K562 (cell line): ENCODE measurements at regions not wholly inside any gene's neighbourhood (a gene's known extent, or its start where the extent isn't known, plus 50 kb on each side); places are given as distances from the start of the nearest gene placed in this dataset.
"Not testable (repeated sequence)": the region's sequence is repeated elsewhere in the genome, so short reads cannot be mapped to it uniquely, and the experiment has no call there.

Experiments used
- ATAC-seq: fragments of 200-7000 bp; cut with Tn5 transposase; 3 replicates; pipeline ENCODE4 v1.9.1; 2020; ENCODE audit warnings: moderate library complexity
- BruUV-seq: library from RNA; stranded (reverse); fragments of 400-500 nt; replicated peaks from 2 replicates; lab custom pipeline; 2021; lab: Mats Ljungman, UMichigan
- CTCF ChIA-PET: fragments of 300-600 bp; formaldehyde crosslinking; extraction: SDS; loops from one replicate; lab custom pipeline; 2021; ENCODE audit warnings: low intra/inter-chr PET ratio; lab: Yijun Ruan, JAX
- POLR2A ChIA-PET: fragments of 300-600, 350-650 bp; sonication (Branson Sonifier 250); formaldehyde crosslinking; extraction: SDS; loops from one replicate; lab custom pipeline; 2021; ENCODE audit warnings: antibody characterized with exemption, inconsistent platforms; lab: Yijun Ruan, JAX
- DNase-seq, 4 experiments: peaks; one replicate each; pipeline versions ENCODE4 v3.0.0 to v3.0.0-alpha.2; 2011 to 2018; ENCODE audit warnings: low spot score in 3 of 4, mixed read lengths in 3 of 4; ENCODE audit errors: extremely low read depth in 1 of 4
- FAIRE-seq: peaks from 2 replicates; lab custom pipeline; 2011; peaks lifted over from hg19 to GRCh38; lab: Jason Lieb, UNC
- H2AFZ ChIP-seq: 2 replicates; pipeline ENCODE4 v1.6.0; 2011; ENCODE audit warnings: low read depth, low read length, control low read depth, inconsistent platforms
- H3K27ac ChIP-seq: fragments of 200-600 bp; 3 replicates; pipeline ENCODE4 v1.8.0; 2011; ENCODE audit warnings: low read depth, mild to moderate bottlenecking, control low read depth, inconsistent platforms, low read length, moderate library complexity, mixed read lengths; ENCODE audit errors: extremely low read depth
- H3K27me3 ChIP-seq, 2 experiments: fragments of 300-600 bp in 1 of 2; 2 replicates in 1 of 2; 3 replicates in 1 of 2; pipeline versions ENCODE4 v1.6.0 to v1.8.0; 2011; ENCODE audit warnings: inconsistent platforms in 2 of 2, low read length in 2 of 2, mild to moderate bottlenecking in 1 of 2, mixed read lengths in 1 of 2, moderate library complexity in 1 of 2; ENCODE audit not compliant: control insufficient read depth in 2 of 2, insufficient read depth in 2 of 2
- H3K36me3 ChIP-seq: fragments of 300-600 bp; 3 replicates; pipeline ENCODE4 v1.8.0; 2011; ENCODE audit warnings: mild to moderate bottlenecking, low read length, inconsistent platforms; ENCODE audit not compliant: control insufficient read depth, insufficient read depth
- H3K4me1 ChIP-seq, 2 experiments: fragments of 200-600 bp in 1 of 2; replicated peaks in 1 of 2; 2 replicates in 1 of 2; 3 replicates in 1 of 2; pipeline versions ENCODE4 v1.5.1 to v1.8.0; 2011; ENCODE audit warnings: inconsistent platforms in 2 of 2, low read length in 2 of 2, mild to moderate bottlenecking in 1 of 2, mixed read lengths in 1 of 2, moderate library complexity in 1 of 2; ENCODE audit not compliant: control insufficient read depth in 2 of 2, insufficient read depth in 2 of 2
- H3K4me2 ChIP-seq: 2 replicates; pipeline ENCODE4 v1.6.1; 2011; ENCODE audit warnings: low read length, control low read depth, inconsistent platforms, mixed read lengths; ENCODE audit not compliant: insufficient read depth
- H3K4me3 ChIP-seq: fragments of 200-600 bp; sonication (generic), shearing (Covaris generic); 2 replicates; pipeline ENCODE4 v1.5.1; 2016; ENCODE audit warnings: control low read depth, inconsistent platforms
- H3K79me2 ChIP-seq: fragments of 200-600 bp; 3 replicates; pipeline ENCODE4 v1.8.0; 2011; ENCODE audit warnings: low read length, inconsistent platforms; ENCODE audit not compliant: control insufficient read depth, insufficient read depth
- H3K9ac ChIP-seq, 2 experiments: 2 replicates each; pipeline versions ENCODE4 v1.6.0 to v1.6.1; 2011; ENCODE audit warnings: low read depth in 2 of 2, low read length in 2 of 2, control low read depth in 1 of 2, inconsistent platforms in 1 of 2, mild to moderate bottlenecking in 1 of 2, mixed read lengths in 1 of 2; ENCODE audit not compliant: insufficient read depth in 1 of 2
- H3K9me1 ChIP-seq: one replicate; pipeline ENCODE4 v1.6.0; 2011; ENCODE audit warnings: inconsistent platforms, mild to moderate bottlenecking, low read length, moderate library complexity; ENCODE audit not compliant: control insufficient read depth, insufficient read depth
- H3K9me3 ChIP-seq: replicated peaks from 2 replicates; pipeline ENCODE4 v1.5.1; 2011; ENCODE audit warnings: low read depth, low read length, inconsistent platforms; ENCODE audit not compliant: control insufficient read depth, insufficient read depth
- H4K20me1 ChIP-seq: replicated peaks from 2 replicates; pipeline ENCODE4 v1.6.1; 2011; ENCODE audit warnings: low read length, inconsistent platforms, mixed read lengths; ENCODE audit not compliant: control insufficient read depth, insufficient read depth
- WGBS: fragments of 100-300 bp; shearing (Covaris generic); methylation state at CpG from one replicate; pipeline ENCODE4 v1.1.6; 2016; ENCODE audit warnings: low coverage, mixed read lengths; ENCODE audit not compliant: insufficient coverage; ENCODE audit errors: missing lambda C conversion rate; 5-methylcytosine and 5-hydroxymethylcytosine counted together
- in situ Hi-C: fragments of 300-500 bp; cut with MboI; formaldehyde crosslinking; loops from 4 replicates; pipeline ENCODE4 v1.15.0; 2018; ENCODE audit warnings: inconsistent platforms, mixed read lengths
- intact Hi-C: fragments of 100-400 bp; cut with micrococcal nuclease; formaldehyde crosslinking; loops from 2 replicates; pipeline ENCODE4 v1.14.2; 2022

- H3K4me1 ChIP-seq, H3K27me3 ChIP-seq, H3K9me3 ChIP-seq, H3K27ac ChIP-seq, H3K4me2 ChIP-seq, H3K79me2 ChIP-seq, H4K20me1 ChIP-seq, H3K4me3 ChIP-seq, BruUV-seq, H3K36me3 ChIP-seq, FAIRE-seq, intact Hi-C loops, H3K9ac ChIP-seq, DNase-seq, H2AFZ ChIP-seq, POLR2A ChIA-PET, in situ Hi-C loops, ATAC-seq, H3K9me1 ChIP-seq, CTCF ChIA-PET: not testable (repeated sequence)
- WGBS, result 0% methylated on average over 2 of the region's 6 CpGs
Measured at GRCh38 chr2:89229979-89230378, 538.5 kb downstream of the RPIA start.

GRCh38 chr2:89231241-89231640, 539.8 kb downstream of the RPIA start:
- H3K9ac ChIP-seq, H3K36me3 ChIP-seq, H3K9me3 ChIP-seq, H3K4me1 ChIP-seq, H3K4me2 ChIP-seq, in situ Hi-C loops, H3K4me3 ChIP-seq, H3K79me2 ChIP-seq, BruUV-seq, FAIRE-seq, H3K9me1 ChIP-seq, H4K20me1 ChIP-seq, DNase-seq, CTCF ChIA-PET, intact Hi-C loops, ATAC-seq, H3K27ac ChIP-seq, H3K27me3 ChIP-seq, POLR2A ChIA-PET, H2AFZ ChIP-seq: not testable (repeated sequence)
- 0% methylated on average over 1 of the region's 2 CpGs for WGBS

GRCh38 chr2:89233931-89234330, 542.5 kb downstream of the RPIA start:
- intact Hi-C loops, H3K27ac ChIP-seq, H3K79me2 ChIP-seq, H3K9me1 ChIP-seq, POLR2A ChIA-PET, ATAC-seq, BruUV-seq, H3K27me3 ChIP-seq, H3K4me1 ChIP-seq, H4K20me1 ChIP-seq, CTCF ChIA-PET, H3K9me3 ChIP-seq, H2AFZ ChIP-seq, DNase-seq, H3K4me2 ChIP-seq, H3K36me3 ChIP-seq, H3K9ac ChIP-seq, H3K4me3 ChIP-seq, FAIRE-seq, in situ Hi-C loops: not testable (repeated sequence)
- WGBS, result 0% methylated on average over 3 of the region's 4 CpGs

GRCh38 chr2:89234818-89235466, 543.5 kb downstream of the RPIA start:
- H4K20me1 ChIP-seq, H3K27ac ChIP-seq, H3K9ac ChIP-seq, POLR2A ChIA-PET, ATAC-seq, H2AFZ ChIP-seq, BruUV-seq, H3K4me1 ChIP-seq, H3K79me2 ChIP-seq, H3K9me1 ChIP-seq, H3K4me2 ChIP-seq, DNase-seq, H3K4me3 ChIP-seq, H3K9me3 ChIP-seq, FAIRE-seq, H3K36me3 ChIP-seq, intact Hi-C loops, H3K27me3 ChIP-seq, CTCF ChIA-PET, in situ Hi-C loops: not testable (repeated sequence)
- WGBS, result 0% methylated on average over 1 of the region's 3 CpGs
